ENCODE measurements at regions not wholly inside any gene's neighbourhood (a gene's known extent, or its start where the extent isn't known, plus 50 kb on each side); places are given as distances from the start of the nearest gene placed in this dataset.

DNA sequence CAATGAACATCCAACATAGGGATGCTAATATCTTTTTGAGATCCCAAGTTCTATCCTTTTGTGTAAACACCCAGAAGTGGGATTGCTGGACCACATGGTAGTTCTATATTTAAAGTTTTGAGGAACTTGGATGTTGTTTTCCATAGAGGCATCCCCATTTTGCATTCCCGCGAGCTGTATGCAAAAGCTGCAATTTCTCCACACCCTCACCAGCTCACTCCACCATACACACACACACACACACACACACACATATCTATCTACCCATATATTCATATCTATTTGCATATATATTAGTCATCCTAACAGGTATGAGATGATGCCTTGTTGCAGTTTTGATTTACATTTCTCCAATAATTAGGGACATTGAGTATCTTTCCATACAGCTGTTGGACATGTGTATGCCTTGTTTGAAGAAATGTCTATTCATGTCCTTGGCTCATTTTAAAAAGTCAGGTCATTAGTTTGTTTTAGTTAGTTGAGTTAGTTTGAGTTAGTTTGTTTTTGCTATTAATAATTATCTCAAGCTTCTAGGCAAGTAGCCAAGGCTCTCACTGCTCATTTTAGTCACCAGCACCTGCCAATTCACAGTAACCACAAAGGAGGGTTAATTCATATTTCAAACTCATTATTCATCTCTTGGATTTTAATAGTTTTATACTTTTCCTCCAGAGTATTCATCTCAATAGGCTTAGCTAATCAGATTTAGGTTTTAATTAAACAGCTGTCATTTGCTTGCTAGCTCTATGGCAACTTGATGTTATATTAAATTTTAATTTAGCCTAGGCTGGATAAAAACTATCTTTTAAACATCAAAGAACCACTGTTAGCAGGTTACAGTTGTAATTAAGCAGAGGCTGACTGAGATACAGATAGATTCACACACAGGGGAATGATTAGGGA is 1435.9 kb upstream of the TMEM132C start:
- DNase-seq (ENCODE audit: low read depth, low spot score), result no peak

DNA sequence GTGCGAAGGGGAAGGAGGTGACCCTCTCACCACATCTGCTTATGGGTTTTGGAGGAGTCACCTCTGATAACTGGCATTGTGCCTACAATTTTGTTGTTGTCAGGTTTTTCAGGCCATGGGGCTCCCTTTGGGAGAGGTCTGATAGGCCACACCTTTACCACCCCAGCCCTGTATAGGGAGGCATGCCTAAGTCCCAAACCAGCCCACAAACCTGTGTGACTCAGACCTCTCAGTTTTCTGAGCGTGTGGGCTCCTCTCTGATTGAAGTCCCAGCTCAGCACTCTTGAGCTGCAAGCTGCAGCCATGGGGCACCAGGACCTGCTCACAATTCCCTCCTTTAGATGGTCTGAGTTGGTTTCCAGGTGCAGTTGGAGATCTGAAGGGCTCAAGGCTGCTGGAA is 1429.3 kb upstream of the TMEM132C start:
- no peak for DNase-seq (ENCODE audit: low read depth, low spot score)

DNA sequence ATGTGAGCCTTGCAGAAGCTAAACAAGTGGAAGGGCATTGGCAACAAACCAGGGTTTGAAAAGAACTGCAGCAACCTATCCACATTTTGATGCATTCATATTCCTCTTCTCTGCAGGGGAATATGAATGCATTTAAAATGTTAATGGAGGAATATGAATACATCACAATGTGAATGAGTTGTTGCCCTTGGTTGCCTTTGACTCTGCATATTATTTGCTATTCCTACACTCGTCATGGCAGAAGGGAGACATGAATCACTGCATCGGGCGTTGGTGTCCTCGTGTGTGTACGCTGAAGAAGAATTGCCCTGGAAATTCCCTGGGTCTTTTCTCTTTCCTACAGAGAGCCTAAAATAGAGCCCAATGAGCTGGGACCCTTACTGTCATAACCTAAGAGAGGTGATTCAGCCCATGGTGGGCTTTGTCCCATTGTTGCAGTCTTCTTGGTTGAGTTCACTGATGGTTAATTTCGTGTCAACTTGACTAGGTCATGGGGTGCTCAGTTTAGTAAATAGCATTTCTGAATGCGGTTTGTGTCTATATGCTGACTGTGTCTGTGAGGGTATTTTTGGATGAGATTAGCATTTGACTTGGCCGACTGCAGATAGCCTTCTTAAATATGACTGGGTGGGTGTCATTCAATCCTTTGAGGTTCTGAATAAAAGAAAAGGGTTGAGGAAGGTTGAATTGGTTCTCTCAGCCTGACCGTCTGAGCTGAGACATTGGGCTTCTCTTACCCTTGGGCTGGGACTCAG is 1422.9 kb upstream of the TMEM132C start:
- no peak for DNase-seq (ENCODE audit: low read depth, low spot score)

DNA sequence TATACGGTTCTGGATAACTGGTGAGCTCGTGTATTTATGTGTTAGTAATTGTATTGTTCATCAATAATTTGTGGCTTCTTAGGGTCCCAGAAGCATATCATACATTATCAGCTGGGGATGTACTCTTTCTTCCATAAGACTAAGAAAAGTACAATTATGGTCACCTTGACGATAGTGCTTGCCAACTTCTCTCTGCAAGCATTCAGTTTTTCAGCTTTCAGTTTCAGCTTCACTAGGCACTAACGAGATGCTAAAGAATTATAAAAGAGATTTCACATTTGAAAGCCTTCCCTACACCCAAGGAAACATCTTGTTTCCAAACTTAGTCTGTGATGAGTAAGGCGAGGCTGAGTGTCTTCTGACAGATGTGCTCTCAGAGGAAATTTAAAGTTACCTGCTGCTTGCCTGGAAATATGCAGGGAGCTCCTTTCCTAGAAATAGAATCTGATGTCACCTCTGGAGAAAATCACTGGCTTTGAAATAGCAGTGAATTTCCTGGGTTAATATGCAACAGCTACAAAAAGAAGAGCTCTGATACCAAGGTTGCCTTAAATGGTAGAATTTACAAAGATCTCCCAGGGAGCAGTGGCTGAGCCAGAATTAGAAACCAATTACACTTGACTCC is 1419.9 kb upstream of the TMEM132C start:
- DNase-seq (ENCODE audit: low read depth, low spot score), result no peak

DNA sequence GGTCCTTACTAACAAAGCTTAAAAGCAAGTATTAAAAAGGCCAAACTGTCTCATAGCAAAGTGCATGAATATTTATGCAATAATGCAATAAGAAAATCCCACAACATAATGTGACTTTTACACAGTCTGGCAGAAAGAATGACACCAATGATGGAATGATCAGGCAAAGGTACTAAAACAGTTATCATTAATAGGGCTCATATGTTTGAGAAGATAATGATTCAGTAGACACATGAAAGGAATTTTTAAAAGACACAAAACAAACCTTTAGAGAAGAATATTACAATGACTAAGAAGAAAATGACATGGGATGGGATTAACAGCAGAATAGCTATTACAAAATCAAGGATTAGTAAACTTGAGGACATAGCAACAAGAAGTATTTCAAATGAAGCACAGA is 1411.2 kb upstream of the TMEM132C start:
- no peak for DNase-seq (ENCODE audit: low read depth, low spot score)

DNA sequence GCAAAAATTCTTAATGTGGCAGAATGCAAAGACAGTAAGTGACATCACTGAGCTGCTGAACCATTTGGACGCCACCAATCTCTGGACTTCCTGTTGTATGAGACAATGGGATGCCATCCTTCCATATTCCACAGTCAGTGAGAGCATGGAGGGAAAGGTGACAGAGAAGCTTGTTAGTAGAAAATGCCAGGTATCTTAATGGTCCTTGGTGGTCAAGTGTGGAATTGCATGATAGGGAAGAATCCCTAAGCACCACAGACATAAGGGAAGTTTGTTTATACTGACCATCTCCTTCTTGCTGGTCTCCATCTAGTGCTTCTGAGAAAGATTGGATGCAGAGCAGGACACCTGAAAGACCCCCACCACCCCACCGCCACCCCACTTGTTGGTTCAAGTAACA is 1410.0 kb upstream of the TMEM132C start:
- DNase-seq (ENCODE audit: low read depth, low spot score), result no peak

DNA sequence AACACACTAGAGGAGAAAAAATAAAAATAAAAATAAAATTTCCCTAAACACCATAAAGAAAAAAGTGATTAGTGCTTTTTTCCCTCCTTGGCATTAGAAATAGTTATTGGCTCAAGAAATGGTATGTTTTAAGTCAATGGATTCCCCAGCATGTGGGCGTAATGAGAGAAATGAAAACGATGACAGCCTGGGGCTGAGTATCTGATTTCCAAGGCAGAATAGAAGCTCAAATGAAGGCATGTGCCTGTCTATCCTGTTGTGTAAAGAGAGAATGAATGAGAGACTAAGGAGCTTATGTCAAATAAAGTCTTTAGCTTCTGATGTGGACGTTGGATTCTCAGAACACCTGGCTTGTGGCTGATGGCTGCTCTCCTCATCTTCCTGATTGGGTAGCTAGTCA is 1408.4 kb upstream of the TMEM132C start:
- DNase-seq (ENCODE audit: low read depth, low spot score), result no peak

DNA sequence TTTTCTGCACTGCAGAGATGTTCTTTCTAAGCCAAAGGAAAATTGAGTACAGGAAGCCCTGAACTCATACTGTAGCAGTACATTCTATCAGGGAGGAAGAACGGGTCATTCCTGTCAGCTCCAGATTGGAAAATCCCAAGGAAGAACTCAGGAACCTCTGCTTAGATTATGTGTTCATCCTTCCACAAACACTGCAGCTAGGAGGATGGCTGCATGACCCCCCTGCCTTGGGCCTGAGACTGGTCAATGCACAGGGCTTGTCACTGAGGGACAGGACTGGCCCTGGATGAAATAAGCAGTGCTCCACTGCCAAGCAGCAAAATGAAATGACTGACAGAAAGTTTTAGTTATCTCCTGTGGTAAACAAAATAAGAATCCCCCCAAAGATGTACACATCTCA is 1406.8 kb upstream of the TMEM132C start:
- DNase-seq (ENCODE audit: low read depth, low spot score), result no peak

DNA sequence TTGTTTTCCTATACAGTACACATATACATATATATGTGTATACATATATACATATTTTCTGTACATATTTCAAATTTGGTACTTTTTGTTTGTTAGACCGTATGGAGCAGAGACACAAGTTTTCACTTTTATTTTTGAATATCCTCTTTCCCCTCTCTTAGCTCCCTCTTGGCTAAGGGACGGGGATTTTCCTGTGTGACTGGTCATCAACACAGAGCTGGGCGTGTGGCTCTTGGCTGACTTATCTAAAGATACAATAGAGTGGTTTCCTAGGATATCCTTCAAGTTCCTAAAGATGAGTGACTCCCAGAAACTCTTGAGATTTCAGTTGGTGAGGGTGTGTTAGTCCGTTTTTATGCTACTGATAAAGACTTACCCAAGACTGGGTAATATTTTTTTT is 1404.5 kb upstream of the TMEM132C start:
- no peak for DNase-seq (ENCODE audit: low read depth, low spot score)

DNA sequence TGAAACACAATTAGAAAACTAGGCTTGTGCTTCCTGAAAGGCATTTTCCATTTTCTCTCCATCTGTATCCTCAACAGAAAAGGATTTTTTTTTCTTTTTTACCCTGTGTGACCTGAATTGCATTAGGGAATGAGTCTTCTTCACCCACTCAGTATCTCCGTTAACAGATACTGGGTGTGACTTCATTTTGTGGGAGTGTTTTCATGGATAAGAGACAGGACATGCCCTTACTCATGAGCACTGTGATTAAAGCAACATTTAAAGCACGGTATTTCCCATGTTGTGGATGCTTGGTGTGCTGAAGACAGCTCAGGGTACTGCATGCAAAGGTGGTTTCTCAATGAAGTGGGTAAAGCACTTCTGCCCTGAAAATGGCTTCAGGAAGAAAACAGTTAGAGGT is 1397.3 kb upstream of the TMEM132C start:
- no peak for DNase-seq (ENCODE audit: low read depth, low spot score)

DNA sequence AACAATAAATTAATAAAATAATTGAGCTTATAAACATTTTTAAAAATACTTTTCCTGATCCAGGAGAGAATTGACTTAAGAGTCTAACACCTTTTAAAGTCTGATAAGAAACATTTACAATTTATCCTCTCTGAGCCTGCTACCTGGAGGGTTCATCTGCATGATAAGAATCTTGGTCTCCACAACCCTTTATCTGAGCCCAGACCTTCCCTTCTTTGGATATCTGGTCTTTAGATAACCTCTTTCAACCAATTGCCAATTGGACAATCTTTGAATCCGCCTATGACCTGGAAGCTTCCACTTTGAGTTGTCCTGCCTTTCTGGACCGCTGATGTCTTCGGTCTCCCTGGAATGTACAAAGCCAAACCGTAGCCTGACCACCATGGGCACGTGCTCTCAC is 1393.3 kb upstream of the TMEM132C start:
- DNase-seq (ENCODE audit: low read depth, low spot score), result no peak

DNA sequence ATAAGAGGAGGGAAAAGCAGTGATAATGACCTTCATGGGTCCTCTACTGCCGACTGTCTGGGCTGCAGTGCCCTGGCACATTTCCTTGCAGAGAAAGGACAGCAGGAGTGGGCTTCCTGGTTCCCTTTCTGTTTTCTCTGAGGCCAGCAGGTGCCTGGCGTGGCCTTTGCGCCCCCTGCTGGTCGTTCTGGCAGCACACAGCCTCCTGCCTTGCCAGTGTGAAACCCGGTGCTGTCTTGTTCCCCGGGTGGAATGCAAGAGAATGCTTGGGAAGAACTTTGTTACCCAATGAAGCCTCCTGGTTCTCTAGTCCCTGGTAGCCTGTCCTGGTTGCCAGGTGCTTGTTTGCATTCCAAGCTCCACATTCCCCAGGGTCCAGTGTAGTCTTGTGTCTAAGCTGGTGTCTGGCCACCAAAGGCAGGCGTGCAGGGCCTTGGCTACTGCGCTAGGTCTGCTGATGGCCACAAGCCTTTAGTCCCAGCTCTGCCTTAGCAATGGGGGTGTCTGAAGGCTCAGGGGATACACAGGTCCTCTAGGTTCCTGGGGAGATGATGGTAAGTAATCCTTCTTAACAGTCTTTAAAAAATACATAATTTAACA is 1392.4 kb upstream of the TMEM132C start:
- no peak for DNase-seq (ENCODE audit: low read depth, low spot score)

DNA sequence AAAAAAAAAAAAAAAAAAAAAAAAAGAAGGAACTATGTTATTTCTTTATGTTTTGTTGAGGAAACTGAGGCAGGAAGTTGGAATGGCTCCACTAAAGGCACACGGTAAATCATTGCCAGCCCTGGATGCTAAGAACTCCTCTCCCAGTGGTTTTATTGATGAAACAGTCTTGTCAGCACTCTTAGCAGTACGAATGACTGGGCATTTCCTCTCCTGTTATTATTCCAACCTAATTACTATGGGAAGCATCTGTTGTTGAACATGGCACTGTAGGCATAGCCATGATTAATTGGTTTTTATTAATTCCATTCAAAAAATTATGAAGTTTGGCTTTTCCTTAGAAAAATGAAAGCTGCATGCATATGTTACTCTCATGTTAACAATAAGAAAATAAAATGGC is 1387.1 kb upstream of the TMEM132C start:
- DNase-seq (ENCODE audit: low read depth, low spot score), result no peak

DNA sequence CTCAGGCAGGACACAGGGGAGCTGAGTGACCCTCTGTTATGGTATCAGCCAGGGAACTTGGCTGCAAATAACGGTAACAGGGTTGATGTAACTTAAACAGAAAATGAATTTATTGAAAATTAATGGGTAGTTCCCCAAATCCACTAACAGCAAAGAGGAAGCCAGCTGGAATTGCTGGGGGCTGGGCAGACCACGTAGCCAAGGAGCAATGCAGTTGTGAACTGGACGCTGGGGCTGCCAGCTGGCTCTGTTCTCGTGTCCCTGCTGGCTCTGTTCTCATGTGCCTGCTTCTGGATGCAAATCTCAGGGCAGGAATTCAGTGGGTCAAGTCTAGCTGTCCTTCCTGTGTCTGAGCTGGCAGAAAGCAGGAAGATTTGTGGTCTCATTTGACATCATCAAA is 1383.3 kb upstream of the TMEM132C start:
- no peak for DNase-seq (ENCODE audit: low read depth, low spot score)

DNA sequence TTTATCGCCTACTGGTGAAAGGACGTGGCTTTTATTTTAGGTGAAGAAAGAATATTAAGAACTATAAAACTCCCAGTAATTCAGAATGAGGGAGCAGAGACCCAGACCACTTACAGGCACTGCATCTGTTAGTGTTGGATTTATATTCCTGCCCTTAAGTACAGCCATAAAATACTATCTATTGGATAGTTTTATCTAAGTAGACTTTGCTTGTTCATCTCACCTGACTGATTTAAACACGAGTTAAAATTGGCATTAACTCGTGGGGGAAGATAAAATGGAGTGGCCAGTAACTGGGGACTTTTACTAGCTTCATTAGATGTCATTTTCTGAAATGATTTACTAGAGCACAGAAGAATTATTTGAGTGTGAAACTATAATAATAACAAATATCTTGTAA is 1377.5 kb upstream of the TMEM132C start:
- no peak for DNase-seq (ENCODE audit: low read depth, low spot score)

DNA sequence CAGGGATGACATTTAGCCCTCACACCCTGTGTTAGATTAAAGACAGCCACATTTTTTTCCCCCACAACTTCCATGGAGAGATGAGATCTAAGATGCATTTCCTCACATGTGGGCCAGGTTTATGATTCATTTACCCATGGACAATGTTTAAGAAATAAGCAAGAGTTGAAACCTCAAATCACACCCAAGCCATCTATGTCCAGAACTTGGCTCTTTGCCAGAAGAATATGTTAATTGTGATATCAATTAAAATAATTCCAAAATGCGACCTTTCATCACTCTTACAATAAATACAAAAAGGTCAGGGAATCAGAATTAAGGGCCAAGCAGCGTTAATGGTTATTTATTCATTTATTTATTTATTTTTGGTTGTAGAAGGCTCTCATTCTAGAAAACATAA is 1376.9 kb upstream of the TMEM132C start:
- DNase-seq (ENCODE audit: low read depth, low spot score), result no peak

DNA sequence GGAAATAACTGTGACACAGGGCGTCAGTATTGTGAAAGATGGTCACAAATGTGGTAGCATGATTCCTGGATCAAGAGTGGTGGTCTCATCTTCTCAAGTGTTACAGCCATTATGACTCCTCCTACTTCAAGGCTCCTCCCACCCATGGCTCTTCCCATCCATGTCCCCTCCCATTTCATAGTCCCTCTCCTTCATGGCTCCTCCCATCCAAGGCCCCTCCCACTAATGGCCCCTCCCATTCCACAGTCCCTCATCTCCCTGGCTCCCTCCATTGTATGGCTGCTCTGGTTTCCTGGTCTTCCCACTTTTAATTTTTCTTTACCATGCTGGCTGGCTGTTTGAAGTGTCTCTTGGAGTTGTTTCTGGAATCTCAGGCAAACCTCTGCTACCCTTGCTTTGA is 1375.2 kb upstream of the TMEM132C start:
- DNase-seq (ENCODE audit: low read depth, low spot score), result no peak

DNA sequence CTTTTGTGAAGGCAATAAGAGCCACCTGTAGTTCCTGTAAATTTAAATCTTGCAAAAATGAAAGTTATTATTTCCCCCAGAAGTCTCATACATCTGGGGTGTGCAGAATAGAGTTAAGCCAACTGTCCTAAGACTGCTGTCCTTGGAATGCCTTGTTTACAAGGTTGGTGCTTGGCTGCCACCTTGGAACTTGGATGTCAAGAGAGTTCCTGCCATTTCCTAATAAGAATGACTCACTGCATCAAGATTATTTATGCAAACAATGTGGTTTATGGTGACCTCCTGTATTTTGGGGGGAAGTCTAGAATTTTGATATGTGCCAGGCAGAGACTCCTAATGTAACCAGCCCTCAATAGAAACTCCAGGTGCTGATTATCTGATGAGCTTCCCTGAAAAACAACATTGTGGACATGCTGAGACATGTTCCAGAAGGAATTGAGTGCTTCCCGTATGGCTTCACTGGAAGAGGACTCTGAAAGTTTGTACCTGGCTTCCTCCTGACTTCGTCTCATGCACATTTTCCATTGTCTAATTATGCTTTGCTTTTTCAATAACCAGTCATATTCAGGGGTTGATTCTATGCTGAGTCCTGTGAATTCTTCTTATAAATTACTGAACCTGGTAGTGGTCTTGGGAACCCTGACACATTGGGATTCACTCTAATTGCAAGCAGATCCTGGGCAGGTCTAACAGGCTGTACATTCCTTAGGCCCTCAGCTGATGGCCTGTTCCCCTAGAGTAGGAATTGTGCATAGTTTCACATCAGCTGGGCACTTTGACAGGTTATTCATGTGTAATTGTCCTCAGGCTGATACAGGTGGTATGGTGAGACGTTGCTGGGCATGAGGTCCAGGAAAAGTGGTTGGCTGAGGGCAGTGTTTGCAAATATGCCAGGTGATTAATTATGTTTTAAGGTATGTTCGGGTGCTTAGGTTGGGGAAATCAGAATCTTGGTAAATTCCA is 1370.7 kb upstream of the TMEM132C start:
- no peak for DNase-seq (ENCODE audit: low read depth, low spot score)

DNA sequence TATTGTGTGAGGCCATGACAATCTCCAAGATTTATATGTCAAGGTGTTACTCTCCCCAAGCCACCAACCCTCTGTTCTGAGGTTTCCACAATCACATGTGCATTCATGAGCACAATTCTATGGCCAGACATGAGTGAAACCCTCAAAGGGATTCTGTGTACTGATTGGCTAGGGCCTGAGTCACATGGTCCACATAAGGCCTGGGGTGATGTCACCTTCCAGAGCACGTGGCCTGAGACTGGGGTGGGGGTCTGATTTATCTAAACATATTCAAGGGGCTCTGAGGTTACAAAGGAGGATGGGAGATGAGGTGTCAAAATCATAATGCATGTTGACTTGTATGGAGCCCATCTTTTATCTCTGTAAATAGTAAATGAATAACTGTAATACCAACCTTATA is 1369.9 kb upstream of the TMEM132C start:
- no peak for DNase-seq (ENCODE audit: low read depth, low spot score)

DNA sequence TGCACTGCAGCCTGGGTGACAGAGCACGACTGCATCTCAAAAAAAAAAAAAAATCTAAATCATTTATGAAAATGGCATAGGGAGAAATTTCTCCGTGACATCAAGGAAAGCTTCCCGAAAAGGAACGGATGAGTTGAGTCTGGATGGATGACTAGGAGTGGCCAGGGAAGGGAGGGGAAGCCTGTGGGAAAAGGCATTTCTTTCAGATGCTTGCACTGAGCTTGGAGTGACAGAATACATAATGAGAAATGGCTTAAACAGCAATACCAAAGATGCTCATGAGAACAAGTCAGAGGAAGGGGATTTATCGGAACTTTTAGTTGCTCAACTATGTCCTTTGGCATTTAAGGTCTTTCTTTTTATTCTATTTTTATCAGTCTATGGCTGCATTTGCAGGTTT is 1369.2 kb upstream of the TMEM132C start:
- no peak for DNase-seq (ENCODE audit: low read depth, low spot score)

DNA sequence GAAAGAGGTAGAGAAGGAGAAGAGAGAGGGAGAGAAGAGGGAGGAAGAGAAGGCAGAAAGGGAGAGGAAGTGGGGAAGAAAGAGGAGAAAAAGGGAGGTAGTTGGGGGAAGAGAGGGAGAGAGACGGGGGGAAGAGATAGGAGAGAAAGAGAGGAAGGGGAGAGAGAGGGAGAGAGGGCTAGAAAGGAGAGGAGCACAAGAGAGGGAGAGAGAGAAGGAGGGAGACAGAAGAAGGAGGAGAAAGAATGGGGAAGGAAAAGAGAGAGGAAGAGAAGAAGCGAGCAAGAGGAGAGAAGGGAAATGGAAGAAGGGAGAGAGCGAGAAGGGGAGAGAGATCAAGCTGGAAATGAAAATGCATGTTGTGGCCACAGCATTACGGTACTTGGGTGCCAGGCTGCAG is 1368.4 kb upstream of the TMEM132C start:
- no peak for DNase-seq (ENCODE audit: low read depth, low spot score)

Measured in brain pericyte (primary cell).